HepG2 (cell line): ENCODE measurements at regions not wholly inside any gene's neighbourhood (a gene's known extent, or its start where the extent isn't known, plus 50 kb on each side); places are given as distances from the start of the nearest gene placed in this dataset.

Experiments
- HOXA7 ChIP-seq: sonication (generic); formaldehyde crosslinking; IDR thresholded peaks from 2 replicates; pipeline ENCODE4 v1.8.1; 2022; ENCODE audit warnings: mild to moderate bottlenecking, missing genetic modification reagents, moderate library complexity
- JUNB ChIP-seq: sonication (generic); formaldehyde crosslinking; IDR thresholded peaks from 2 replicates; pipeline ENCODE4 v1.8.0; 2022; ENCODE audit warnings: missing genetic modification reagents, mild to moderate bottlenecking, borderline replicate concordance
- KDM2A ChIP-seq: sonication (generic); formaldehyde crosslinking; IDR thresholded peaks from 2 replicates; pipeline ENCODE4 v1.4.0; 2020; ENCODE audit warnings: low read depth, missing genetic modification reagents, borderline replicate concordance
- MXI1 ChIP-seq: IDR thresholded peaks from 3 replicates; pipeline ENCODE4 v1.6.1; 2012; ENCODE audit warnings: low read depth, low read length, inconsistent platforms, borderline replicate concordance
- POLR2A ChIP-seq, 2 experiments: IDR thresholded peaks; 2 replicates each; pipeline ENCODE4 v1.6.1; 2011; ENCODE audit warnings: low read depth in 2 of 2, low read length in 2 of 2, mild to moderate bottlenecking in 1 of 2, moderate library complexity in 1 of 2; ENCODE audit not compliant: insufficient read depth in 1 of 2
- RFX5 ChIP-seq: IDR thresholded peaks from 2 replicates; pipeline ENCODE4 v1.6.1; 2011; ENCODE audit warnings: low read depth, low read length, improper control_type of control experiment
- ZNF232 ChIP-seq: sonication (generic); formaldehyde crosslinking; IDR thresholded peaks from 2 replicates; pipeline ENCODE4 v1.4.0; 2020; ENCODE audit warnings: missing genetic modification reagents, borderline replicate concordance
- ZNF274 ChIP-seq: sonication (generic); formaldehyde crosslinking; IDR thresholded peaks from 2 replicates; pipeline ENCODE4 v1.5.1; 2020; ENCODE audit warnings: mild to moderate bottlenecking, missing genetic modification reagents

DNA sequence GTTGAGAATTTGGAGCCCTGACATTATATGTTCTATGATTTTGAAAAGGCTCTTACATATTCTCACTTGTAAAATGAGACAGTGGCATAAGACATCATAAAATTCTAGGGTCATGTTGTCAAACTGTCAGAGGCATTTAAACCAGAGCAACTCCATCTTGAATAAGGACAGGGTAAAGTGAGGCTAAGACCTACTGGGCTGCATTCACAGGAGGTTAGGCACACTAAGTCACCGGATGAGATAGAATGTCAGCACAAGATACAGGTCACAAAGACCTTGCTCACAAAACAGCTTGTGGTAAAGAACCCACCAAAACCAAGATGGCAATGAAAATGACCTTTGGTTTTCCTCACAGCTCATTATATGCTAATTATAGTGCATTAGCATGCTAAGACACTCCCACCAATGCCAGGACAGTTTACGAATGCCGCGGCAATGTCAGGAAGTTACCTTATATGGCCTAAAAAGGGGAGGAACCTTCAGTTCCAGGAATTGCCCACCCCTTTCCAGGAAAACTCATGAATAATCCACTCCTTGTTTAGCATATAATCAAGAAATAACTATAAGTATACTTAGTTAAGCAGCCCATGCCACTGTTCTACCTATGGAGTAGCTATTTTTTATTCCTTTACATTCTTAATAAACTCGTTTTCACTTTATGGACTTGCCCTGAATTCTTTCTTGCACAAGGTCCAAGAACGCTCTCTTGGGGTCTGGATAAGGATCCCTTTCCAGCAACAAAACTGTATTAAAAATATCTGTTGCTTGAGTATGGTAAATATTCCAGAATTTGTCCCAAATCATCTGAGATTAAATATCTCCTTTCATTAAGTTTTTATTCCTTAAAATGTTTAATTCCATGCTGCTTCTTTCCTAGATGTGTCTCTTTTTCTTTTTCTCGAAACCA, 406.4 kb downstream of the METTL4 start:
- TF ChIP-seq HOXA7 (CRISPR knock-in tag), result no peak
- TF ChIP-seq RFX5, result no peak
- no peak for TF ChIP-seq POLR2A (IDR thresholded peaks at IDR 0.05; ENCODE audit: insufficient read depth in 1 of 2, low read depth in 2 of 2, low read length in 2 of 2)
- no peak for TF ChIP-seq ZNF274
- no peak for TF ChIP-seq KDM2A (CRISPR knock-in tag)
- TF ChIP-seq ZNF232 (CRISPR knock-in tag), result no peak
- TF ChIP-seq JUNB (CRISPR knock-in tag), result no peak
- no peak for TF ChIP-seq MXI1
